ENCODE measurements at regions not wholly inside any gene's neighbourhood (a gene's known extent, or its start where the extent isn't known, plus 50 kb on each side); places are given as distances from the start of the nearest gene placed in this dataset.
"Not testable (repeated sequence)": the region's sequence is repeated elsewhere in the genome, so short reads cannot be mapped to it uniquely, and the experiment has no call there.

- H3K4me3 ChIP-seq (ENCODE audit: low read depth, low read length) = no peak overlapping the region
Observed at GRCh38 chr13:90713441-90714133, 633.9 kb upstream of the MIR17HG start.

GRCh38 chr13:90715485-90715884 lies 632.0 kb upstream of the MIR17HG start:
- H3K4me3 ChIP-seq (ENCODE audit: low read depth, low read length) = no peak overlapping the region

- H3K4me3 ChIP-seq (ENCODE audit: low read depth, low read length) = no peak overlapping the region
Observed at GRCh38 chr13:90717451-90717936, 630.0 kb upstream of the MIR17HG start.

- H3K4me3 ChIP-seq (ENCODE audit: low read depth, low read length) = no peak overlapping the region
Observed at GRCh38 chr13:90719461-90719860, 628.0 kb upstream of the MIR17HG start.

- H3K4me3 ChIP-seq (ENCODE audit: low read depth, low read length) = no peak overlapping the region
Observed at GRCh38 chr13:90721937-90722336, 625.5 kb upstream of the MIR17HG start.

GRCh38 chr13:90723381-90723780 lies 624.1 kb upstream of the MIR17HG start:
- H3K4me3 ChIP-seq (ENCODE audit: low read depth, low read length) = no peak overlapping the region

- no peak overlapping the region for H3K4me3 ChIP-seq (ENCODE audit: low read depth, low read length)
Observed at GRCh38 chr13:90726375-90726774, 621.1 kb upstream of the MIR17HG start.

GRCh38 chr13:90732049-90732448 lies 615.4 kb upstream of the MIR17HG start:
- H3K4me3 ChIP-seq (ENCODE audit: low read depth, low read length) = no peak overlapping the region

- not testable (repeated sequence) for H3K4me3 ChIP-seq (ENCODE audit: low read depth, low read length)
Observed at GRCh38 chr13:90734497-90734896, 613.0 kb upstream of the MIR17HG start.

GRCh38 chr13:90738881-90739280 lies 608.6 kb upstream of the MIR17HG start:
- no peak overlapping the region for H3K4me3 ChIP-seq (ENCODE audit: low read depth, low read length)

- no peak overlapping the region for H3K4me3 ChIP-seq (ENCODE audit: low read depth, low read length)
Observed at GRCh38 chr13:90740099-90740498, 607.4 kb upstream of the MIR17HG start.

- H3K4me3 ChIP-seq (ENCODE audit: low read depth, low read length) = no peak overlapping the region
Observed at GRCh38 chr13:90742381-90742780, 605.1 kb upstream of the MIR17HG start.

- H3K4me3 ChIP-seq (ENCODE audit: low read depth, low read length) = no peak overlapping the region
Observed at GRCh38 chr13:90746230-90746629, 601.3 kb upstream of the MIR17HG start.

- no peak overlapping the region for H3K4me3 ChIP-seq (ENCODE audit: low read depth, low read length)
Observed at GRCh38 chr13:90750021-90750420, 597.5 kb upstream of the MIR17HG start.

- no peak overlapping the region for H3K4me3 ChIP-seq (ENCODE audit: low read depth, low read length)
Observed at GRCh38 chr13:90751026-90751425, 596.5 kb upstream of the MIR17HG start.

GRCh38 chr13:90752070-90752469 lies 595.4 kb upstream of the MIR17HG start:
- no peak overlapping the region for H3K4me3 ChIP-seq (ENCODE audit: low read depth, low read length)

GRCh38 chr13:90757127-90757680 lies 590.3 kb upstream of the MIR17HG start:
- no peak overlapping the region for H3K4me3 ChIP-seq (ENCODE audit: low read depth, low read length)

GRCh38 chr13:90760639-90761038 lies 586.8 kb upstream of the MIR17HG start:
- H3K4me3 ChIP-seq (ENCODE audit: low read depth, low read length) = no peak overlapping the region

GRCh38 chr13:90763476-90764150 lies 583.9 kb upstream of the MIR17HG start:
- no peak overlapping the region for H3K4me3 ChIP-seq (ENCODE audit: low read depth, low read length)

- no peak overlapping the region for H3K4me3 ChIP-seq (ENCODE audit: low read depth, low read length)
Observed at GRCh38 chr13:90766386-90766902, 581.0 kb upstream of the MIR17HG start.

GRCh38 chr13:90768116-90768515 lies 579.4 kb upstream of the MIR17HG start:
- no peak overlapping the region for H3K4me3 ChIP-seq (ENCODE audit: low read depth, low read length)

GRCh38 chr13:90769387-90769786 lies 578.1 kb upstream of the MIR17HG start:
- no peak overlapping the region for H3K4me3 ChIP-seq (ENCODE audit: low read depth, low read length)

Measured in iPS-11a (cell line).